HG02973 (cell line): ENCODE measurements at regions not wholly inside any gene's neighbourhood (a gene's known extent, or its start where the extent isn't known, plus 50 kb on each side); places are given as distances from the start of the nearest gene placed in this dataset.

Experiments used
- ATAC-seq: cut with Tn5 transposase; IDR thresholded peaks from one replicate; pipeline ENCODE4 v1.9.1; 2021; ENCODE audit warnings: moderate library complexity; ENCODE audit not compliant: unreplicated experiment

DNA sequence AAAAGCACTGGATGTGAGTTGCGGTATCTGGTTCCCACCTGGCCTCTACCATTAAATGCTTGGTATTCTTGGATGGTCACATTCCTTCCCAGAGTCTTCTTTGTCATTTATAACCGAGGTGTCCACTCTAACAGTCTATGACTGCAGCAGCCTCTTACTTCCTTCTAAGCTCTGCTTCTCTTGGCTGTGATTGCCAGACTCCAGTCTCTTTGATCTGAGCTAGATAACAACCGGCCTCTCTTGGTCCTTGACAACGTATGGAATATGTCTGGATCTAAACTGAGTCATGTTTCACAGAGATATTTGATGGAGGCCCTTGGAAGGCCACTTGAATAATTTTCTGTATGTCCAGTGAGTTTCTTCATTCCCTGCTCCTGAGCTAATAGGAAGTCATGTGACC lies 141.6 kb upstream of the TENM4 start:
- no peak for ATAC-seq

DNA sequence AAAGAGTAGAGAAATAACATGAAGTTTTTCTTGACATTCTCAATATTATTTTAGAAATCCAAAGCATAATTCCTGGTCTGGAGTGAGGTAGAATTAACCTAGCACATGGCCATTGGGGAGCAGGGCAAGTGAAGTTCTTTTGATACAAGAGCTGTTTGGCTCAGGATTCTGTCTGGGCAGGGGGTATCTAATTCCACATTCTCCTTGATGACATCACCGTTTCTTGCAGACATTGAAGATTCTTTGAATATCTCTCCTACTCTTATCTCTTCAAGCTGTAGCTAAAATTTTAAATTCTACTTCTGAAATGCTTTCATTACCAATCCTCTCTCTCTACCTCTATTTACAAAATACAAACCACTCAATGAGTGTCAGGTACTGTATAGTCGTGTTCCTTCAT lies 138.2 kb upstream of the TENM4 start:
- no peak for ATAC-seq

DNA sequence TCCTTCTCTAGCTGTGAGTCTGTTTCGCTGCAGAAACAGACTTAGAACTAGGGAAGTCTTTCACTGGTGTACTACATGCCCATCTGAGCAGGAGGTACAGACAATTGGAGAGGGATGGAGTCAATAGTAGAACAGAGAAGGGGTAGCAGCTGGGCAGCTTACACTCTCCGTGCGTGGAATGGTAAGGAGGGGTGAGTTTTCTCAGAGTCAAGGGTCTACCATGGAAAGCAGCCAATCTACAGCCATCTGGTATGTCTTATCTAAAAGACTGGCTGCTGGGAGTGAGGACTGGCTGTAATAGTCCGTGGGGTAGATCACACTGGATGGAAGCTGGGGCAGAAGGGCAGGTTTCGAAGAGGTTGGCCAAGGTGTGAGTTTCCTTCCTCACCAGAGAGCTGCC lies 137.3 kb upstream of the TENM4 start:
- no peak for ATAC-seq

DNA sequence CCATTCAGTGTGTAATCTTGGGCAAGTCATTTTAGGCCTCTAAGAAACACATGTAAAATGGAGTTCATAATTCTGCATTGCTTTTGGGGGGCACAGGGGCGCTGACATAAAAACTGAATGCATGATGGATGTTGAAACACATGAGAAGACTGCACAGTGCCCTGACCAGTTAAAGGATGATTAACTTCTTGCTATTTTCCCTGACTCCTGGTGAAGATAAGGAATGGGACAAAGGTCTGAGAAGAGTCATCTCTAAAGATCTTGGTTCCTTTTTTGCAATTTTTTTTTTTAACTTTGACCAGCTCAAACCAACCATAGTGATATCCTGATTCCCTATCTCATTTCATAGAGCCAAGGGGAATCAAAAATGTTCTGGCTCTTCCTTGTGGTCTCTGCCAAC lies 134.9 kb upstream of the TENM4 start:
- ATAC-seq, result no peak

DNA sequence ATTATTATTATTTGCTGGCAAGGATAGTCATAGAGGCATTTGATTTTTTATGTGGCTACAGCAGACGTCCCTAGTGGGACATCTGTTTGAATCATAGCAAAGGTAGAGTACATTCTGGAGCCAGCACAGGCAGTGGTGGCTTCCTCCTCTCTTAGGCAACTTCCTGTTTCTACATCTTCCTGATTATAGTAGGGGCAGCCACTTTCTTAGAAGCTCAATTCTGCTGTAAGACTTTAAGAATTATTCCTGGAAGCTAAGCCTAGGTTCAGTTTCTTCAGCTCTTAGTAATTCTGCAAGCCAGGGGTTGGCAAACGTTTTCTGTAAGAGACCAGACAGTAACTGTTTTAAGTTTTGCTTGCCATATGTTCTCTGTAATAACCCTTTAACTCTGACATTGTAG lies 129.3 kb upstream of the TENM4 start:
- no peak for ATAC-seq

DNA sequence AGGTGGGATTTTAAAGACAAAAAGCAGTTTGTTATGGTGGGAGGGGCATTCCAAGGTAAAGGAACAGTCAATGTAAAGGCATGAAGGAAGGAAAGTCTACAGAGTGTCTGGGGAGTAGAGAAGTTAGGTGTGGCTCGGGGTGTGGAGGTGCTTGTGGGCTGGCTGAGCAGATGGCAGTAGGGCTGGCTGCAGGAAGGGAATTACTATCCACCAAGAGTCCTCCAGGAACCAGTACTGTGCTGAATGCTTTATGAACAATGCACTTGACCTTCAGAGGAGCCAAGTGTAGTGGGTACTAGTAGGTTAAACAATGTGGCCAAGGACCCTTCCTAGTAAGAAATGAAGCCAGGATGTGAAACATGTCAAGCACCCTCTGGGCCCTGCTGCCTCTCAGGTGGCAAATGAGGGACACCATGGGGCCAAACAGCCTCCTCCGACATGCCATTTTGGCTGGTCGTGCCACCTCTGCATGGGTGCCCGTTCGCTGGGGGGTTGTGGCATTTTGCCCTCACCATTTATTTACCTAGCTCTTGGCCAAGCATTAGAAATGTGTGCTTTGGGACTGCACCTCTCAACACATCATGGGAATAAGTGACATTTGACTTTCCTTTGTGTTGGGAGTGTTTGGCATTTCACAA lies 123.6 kb upstream of the TENM4 start:
- ATAC-seq, result no peak

DNA sequence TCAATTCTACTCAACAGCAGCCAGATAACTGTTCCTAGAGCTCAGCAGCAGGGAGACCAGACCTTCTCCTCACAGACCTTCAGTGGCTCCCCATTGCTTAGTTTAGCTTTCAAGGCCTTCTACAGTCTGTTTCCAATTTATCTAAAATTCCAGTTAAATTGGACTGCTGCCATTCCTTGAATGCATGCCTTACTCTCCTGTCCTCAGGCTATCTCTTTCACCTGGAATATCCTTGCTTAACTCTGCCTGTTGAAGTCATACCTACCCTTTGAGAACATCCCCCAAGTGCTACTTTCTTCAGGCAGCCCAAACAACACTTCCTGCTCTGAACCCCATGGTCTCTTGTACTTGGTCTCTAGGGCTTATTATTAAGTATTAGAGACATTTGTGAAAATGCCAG lies 120.7 kb upstream of the TENM4 start:
- ATAC-seq, result no peak

DNA sequence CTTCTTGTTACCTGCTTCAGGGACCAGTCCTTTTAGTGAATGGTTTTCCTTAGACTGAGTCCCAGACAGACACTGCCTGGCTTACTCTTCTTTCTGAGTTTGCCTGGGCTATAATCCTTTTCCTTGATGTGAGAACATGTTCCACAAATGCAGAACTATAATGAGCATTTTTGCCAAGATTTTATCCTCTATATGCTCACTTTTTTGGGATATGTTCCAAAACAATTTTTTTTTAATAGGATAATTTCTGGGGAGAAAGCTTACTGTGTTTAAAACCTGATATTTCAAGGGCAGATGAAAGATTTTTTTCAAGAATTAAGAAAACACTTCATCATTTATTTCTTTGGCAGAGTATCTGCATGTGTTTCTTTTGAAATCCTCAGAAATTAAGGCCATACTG lies 110.0 kb upstream of the TENM4 start:
- ATAC-seq, result no peak

DNA sequence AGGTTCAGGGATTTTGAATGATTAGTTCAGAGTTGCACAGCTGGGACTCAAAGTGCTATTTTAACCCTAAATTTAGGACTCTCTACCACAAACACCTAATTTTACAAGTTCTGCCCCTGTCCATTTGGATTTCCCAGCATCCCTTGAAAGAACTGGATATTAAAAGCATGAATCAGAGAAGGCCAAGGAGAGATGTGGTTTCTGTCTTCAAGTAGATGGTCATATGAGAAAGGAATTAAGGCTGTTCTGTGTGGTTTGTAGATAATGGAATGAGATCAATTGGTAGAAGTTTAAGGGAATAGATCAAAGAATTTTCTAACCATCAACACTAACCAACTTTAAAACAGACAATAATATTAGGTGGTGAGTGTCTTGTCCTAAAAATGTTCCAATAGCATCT lies 106.4 kb upstream of the TENM4 start:
- ATAC-seq, result no peak

DNA sequence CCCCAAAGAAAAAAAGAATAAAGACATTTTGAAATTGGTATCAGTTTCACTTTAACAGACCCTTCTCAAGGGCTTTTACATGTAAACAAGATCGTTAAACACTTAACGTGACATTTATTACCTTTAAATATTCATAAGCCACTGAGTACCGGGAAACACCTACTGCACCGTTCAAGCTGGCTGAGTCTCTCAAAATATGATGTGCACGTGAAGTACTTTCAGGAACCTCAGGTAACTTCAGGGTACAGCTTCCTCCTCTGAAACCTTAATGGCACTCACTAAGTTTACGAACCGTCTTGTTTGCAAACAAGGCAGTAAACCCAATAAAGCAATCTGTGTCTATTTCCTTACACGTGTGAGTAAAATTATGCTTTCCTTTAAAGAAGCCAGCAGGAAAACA lies 105.5 kb upstream of the TENM4 start:
- no peak for ATAC-seq

DNA sequence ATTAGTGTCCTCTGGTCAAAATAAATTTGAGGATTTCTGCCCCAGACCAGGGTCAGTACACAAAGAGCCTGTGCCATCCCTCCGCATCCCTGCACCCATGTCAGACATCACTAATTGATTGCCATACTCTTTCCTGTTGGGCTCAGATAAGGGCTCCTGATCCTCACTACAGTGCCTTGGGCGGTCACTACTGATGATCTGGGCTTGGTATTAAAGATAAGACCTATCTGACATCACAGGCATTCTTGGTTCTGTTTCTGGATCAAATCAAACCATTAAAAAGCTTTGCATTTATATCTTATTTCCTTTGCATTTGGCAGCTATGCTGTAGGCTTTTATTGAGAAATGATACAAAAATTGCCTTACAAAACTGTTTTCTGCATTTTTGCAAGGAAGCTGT lies 103.5 kb upstream of the TENM4 start:
- no peak for ATAC-seq

DNA sequence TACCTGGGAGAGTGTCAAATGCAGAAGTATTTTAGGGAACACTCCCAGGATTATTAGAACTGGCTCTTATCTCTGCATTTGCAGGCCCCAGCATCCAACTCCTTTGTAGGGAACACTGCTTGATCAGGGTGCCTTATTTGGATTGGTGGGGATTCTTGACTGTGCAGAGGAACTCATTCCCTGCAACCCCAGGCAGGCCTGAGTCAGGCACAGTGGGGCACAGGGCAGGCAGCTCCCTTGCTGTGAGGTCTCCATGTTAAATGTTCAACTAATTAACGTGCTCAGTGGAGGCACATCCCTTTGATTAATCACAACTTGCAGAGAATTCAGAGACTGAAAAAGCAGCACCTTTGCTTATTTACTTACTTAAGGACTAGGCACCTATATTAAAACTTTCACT lies 102.3 kb upstream of the TENM4 start:
- ATAC-seq, result no peak

DNA sequence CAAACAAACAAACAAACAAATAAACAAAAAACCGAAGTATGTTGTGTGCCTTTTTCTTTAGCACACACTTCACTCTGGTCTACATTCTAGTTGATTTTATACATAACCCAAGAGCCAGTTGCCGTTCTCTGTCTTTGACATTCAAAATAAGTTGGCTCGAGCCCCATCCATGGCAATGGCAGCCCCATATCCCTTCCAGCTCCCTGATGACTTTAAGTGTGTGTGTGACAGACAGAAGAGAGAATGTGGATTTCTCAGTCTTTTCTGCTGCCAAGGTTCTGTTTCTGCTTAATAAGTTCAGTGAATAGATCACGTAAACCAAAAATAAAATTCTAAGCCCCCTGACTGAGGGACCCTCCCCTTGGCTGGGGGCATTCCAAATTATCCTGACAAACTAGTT lies 100.6 kb upstream of the TENM4 start:
- ATAC-seq, result no peak

DNA sequence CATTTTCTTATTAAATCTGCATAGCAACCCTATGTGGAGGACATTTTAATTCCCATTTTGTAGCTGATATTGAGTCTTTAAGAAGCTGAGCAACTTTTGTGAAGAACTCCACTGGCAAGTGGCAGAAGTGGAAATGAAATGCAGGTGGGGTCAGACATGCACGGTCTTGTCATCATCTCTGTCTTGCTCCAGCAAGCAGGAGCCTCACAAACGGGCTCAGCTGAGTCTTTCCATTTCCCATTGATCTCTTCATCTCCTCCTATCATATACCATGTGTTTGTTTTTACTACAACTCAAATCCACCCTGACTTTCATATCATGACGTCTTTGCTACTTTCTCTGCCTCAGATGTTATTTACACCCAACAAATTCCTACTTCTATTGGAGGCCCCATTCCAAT lies 97.9 kb upstream of the TENM4 start:
- ATAC-seq, result no peak

DNA sequence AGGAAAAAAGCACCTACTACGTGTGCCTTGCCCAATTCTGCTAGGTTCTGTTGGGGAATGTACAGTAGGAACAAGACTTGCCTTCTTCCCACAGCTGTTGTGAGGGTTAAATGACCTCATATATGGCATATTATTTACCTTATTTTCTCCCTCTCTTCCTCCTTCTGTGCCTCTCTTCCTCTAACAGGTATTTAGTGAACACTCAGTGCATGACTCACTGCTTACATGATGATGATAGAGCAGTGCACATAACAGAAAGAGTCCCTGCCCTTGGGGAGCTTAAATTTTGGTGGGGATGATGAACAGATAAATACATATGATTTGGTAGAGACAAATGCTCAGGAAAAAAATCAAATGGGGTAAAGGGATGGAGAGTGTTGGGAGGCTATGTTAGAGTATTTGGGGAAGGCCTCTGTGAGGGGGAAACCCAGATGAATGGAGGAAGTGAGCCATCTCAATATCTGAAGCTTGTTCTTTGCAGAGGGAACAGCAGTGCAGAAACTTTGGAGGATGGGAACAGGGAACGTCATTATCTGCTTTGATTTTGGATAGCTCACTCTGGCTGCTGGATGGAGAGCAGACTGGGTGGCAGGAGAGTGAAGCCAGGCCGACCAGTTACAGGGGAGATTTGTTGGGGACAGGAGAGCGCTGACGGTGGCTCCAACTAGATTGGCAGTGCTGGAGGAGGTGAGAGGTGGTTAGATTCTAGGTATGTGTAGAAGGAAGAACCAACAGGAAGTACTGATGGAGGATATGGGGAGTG lies 95.5 kb upstream of the TENM4 start:
- ATAC-seq, result no peak

DNA sequence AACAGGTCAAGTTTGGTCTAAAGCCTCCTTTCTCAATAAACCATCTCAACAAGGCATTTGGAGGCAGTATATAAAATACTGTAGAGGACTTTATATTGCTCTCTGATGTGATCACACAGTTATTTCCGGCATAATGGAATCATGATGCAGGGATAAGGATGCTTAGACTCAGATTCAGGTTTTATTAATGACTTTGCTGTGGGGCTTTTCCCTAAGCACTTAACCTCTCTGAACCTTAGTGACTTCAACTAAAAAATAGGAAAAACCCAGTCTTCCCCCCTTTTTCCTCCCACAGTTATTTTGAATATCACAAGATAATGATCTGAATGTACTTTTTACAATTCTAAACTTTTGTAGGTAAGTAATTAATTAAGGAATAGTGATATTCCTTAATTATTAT lies 94.8 kb upstream of the TENM4 start:
- ATAC-seq, result no peak

DNA sequence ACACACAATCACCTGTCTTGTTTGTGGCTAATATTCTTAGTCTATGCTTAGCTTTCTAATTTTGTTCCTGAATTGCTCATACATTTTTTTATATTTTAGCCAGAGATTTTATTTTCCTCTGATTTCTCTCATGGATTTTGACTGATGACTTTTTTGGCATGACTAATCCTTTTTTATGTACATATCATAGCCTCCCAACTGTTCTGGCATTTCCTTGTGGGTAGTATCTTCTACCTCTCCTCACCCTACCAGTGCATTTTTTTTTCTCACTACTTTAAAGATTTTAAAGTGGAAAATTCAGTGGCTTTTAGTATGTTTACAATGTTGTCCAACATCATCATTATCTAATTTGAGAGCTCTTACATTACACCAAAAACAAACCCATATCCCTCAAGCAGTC lies 84.4 kb upstream of the TENM4 start:
- no peak for ATAC-seq

DNA sequence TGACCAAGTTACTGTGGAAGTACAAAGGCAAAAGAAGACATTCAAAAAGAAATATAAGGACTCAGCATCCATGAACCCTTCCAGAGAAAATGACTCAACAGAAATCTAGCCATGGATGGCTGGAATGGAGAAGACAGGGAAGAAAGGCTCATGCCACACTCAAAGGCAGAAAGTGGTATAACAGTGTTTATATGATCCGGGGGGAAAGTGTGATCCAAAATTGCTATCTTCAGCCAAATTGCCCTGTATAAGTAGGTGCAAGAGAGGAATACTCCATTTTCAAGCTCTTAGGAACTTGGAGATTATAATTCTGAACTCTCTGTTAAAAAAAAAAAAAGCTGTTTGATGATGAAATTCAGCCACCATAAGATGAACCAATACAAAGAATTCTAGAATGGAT lies 81.8 kb upstream of the TENM4 start:
- ATAC-seq, result no peak

DNA sequence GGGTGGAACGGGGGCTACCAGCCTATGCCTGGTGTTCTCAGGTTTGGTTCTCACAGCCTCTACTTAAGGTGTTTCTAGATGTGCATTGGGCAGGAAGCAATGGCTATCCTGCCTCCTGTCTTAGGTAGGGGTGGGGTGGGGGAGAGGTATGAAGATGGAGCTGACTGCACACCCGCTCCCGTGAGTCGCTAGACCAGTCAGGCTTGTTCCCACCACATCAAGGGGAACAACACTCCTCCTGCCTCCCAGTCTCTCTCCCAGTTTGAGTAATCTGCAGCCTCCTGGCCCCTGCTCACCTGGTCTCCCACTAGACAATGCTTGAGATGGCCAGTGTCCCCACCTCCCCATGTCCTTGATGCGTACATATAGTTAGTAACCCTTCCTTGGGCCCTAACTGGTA lies 79.3 kb upstream of the TENM4 start:
- ATAC-seq, result no peak

DNA sequence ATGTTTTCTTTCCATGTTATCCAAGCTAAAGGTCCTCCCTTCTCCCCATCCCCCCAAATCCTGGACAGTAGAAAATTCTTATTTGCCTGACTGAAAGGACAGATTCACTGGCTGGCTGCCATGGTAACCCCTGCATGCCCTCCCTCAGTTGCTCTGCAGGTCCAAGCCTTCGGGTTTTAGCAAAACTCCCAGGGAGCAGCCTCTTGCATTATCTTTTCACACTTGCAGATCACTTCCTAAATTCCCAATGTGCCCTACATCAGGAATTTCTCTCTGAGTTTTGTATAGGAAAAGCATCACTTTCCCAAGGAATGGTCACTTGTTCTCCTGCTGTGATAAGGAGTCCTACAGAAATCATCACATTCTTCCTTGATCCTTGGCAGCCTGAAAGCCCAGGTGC lies 75.0 kb upstream of the TENM4 start:
- ATAC-seq, result no peak

DNA sequence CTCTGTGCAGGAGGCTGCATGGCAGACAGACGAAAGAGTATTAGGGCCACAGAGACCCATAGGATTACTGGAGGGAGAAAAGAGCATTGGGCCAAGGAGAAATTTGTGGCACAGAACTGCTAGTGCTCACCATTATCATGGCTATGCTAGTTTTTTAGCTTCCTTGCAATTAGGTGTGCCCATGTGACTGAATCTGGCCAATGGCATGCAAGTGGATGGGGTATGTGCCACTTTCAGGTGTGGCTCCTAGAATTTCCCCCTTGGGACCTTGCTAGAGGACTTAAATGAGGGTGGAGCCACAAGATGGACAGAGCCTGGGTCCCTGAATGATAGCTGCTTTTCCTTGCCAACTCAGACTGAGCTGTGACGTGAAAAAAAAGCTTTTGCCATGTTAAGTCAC lies 73.9 kb upstream of the TENM4 start:
- no peak for ATAC-seq

DNA sequence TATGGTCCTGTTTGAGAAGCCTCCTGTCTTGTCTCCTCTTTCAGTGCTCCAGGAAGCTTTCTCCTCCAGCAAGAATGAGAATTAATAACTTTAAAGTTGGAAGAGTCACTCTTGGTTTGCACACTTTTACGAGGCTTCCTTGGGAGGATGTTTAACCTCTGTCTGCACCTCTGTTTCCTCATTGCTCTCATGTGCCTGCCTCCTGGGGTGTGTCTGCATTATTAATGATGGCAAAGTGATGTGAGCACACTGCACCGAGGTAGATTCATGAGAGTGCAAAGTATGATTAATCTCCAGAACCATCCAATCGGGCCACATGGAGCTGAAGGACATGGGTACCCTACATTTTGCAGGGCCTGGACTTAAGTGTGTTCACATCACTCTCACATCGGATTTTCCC lies 73.5 kb upstream of the TENM4 start:
- no peak for ATAC-seq
